GM18498 (cell line): ENCODE measurements at regions not wholly inside any gene's neighbourhood (a gene's known extent, or its start where the extent isn't known, plus 50 kb on each side); places are given as distances from the start of the nearest gene placed in this dataset.

ENCODE experiments used
- ATAC-seq: cut with Tn5 transposase; IDR thresholded peaks from one replicate; pipeline ENCODE4 v1.9.1; 2021; ENCODE audit warnings: mild to moderate bottlenecking, moderate library complexity; ENCODE audit not compliant: unreplicated experiment

- ATAC-seq, result no peak
These were observed 1340.9 kb downstream of the TBC1D22A start for GRCh38 chr22:48103126-48103875.

- ATAC-seq, result no peak
These were observed 1340.1 kb downstream of the TBC1D22A start for GRCh38 chr22:48102581-48102980.

- no peak for ATAC-seq
These were observed 1339.3 kb downstream of the TBC1D22A start for GRCh38 chr22:48101704-48102103.

DNA sequence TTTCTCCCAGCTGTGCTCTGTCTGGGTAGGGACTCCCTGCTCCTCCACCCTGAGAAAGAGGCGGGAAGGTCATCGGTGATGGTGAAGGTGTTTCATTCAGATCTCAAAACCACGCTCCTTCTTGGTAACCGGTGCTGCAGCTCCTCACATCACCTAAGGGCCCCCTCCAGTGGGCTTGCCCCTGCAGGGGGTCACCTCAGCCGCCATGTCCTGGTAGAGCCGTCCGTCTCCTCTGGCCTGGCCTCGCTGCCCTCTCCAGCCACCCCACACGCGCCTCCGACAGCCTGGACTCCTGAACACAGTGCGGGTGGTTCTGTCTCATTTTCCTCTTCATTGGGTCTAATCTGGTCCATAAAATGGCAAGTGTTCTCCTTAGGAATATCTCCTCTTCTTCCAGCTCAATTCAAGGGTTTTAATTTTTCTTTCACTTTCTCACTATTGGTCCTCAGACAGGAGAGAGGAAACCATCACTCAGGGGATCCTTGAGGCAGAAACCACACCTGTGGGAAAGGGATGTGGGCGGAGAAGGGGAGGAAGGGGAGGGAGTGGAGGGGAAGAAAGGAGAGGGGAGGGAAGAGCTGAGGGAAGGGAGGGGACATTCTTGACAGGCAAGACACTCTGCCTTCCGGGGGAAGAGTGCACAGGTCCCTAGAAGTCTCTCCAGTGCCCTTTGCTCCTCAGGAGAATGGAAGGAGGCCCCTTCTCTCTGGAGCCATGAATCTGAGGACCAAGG lies 1338.4 kb downstream of the TBC1D22A start:
- no peak for ATAC-seq

- ATAC-seq, result no peak
These were observed 1337.2 kb downstream of the TBC1D22A start for GRCh38 chr22:48099671-48100070.

DNA sequence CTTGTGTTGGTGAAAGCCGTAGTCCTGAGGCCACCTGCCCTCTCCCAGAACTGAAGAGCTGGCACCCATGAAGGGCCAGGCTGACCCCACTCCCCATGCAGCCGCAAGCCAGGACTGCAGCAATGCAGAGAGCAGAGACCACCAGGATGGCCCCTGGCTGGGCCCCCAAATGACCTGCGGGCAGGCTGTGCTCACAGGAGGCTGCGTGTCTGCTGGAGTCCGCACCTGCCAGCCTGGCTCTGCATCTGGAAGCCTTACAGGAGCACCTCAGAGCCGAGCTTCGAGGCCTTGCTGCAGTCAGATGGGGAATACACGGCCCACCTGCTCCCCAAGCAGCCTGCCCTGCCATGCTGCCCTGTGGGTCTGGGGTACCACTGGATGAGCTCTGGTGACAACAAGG lies 1336.8 kb downstream of the TBC1D22A start:
- ATAC-seq, result no peak

GRCh38 chr22:48098921-48099245 lies 1336.4 kb downstream of the TBC1D22A start:
- peak; percentile 16 for ATAC-seq

DNA sequence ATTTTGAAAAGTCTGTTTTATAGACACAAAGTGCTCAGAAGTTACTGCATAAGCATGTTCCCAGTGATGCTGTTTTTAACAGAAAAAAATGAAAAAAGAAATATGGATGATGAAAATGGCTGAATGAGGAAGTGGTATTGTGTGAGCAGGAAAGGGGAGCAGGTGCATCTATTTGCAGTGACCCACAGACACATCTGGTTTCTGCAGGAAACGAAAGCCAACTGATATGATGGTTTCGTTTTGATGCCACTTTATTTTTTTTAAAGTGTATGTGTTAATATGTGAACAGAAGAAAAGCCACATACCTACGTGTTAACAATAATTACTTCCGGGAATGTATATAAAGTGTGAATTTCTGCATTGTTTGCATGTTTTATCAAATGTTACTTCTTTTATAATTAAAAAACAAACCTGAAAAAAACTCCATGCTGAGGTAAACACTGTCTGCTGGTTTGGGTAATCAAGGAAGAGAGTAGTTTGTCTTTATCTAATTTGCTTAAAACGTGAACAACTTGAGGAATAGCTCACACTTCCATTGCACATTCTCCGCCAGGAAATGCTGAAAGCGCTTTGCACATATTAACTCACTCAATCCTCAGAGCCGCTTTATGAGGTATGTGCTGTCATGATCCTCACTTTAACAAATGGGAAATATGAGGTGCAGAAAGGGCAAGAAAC lies 1335.9 kb downstream of the TBC1D22A start:
- peak; percentile 80 for ATAC-seq

GRCh38 chr22:48097723-48098122 lies 1335.3 kb downstream of the TBC1D22A start:
- ATAC-seq, result peak; percentile 26

DNA sequence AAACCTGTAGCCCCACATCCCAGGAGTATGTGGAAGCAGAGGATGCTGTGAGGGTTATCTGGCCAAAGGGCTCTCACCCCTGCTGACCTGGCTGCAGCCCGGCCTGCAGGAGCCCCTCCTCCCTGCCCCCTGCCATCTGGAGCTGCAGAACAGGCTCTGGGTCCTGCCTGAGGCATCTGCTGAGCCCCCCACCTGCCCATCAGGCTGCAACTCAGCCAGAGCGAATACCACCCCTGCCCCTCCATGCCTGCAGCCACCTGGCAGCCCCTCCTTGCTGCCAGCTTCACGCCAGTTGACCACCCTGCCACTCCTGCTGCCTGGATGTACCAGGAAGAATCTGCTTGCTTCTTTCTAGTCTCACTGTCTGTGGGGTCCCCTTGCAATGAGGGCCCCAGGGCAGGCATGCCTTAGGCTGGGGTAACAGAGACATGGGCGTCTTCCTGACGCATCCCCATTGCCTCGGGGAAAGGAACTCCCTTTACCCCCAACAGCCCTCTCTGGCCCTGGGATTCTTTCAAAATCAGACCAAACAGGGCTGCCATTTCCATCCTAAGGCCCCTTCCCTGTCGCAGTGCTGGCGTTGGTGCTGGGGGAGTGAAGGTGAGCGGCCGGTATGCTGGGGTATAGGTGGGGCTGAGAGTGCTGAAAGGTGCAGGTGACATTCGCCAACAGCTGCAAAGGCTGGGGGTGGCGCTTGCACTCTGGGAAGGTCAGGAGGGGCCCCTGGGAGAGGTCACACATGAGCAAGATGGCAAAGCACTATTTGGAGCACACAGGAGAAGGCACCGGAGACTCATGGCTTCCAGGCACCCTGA lies 1334.6 kb downstream of the TBC1D22A start:
- ATAC-seq, result no peak

DNA sequence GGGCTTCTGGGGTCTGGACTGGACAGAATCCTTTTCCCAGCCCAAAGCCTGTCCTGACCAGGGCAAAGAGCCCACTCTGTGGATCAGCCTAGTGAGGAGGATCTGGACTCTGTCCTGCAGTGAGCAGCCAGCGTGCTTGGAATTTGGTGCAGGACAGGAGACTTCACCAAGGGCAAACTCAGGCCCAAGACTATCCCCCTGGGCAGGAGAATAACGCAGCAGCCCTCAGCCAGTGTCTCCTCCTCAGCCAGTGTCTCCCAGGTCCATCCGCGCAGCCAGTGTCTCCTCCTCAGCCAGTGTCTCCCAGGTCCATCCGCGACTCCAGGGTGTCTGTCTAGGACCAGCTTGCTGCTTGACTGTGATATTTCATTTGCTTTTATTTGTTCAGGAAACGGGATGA lies 1334.0 kb downstream of the TBC1D22A start:
- ATAC-seq, result no peak

- no peak for ATAC-seq
These were observed 1331.5 kb downstream of the TBC1D22A start for GRCh38 chr22:48093981-48094380.

DNA sequence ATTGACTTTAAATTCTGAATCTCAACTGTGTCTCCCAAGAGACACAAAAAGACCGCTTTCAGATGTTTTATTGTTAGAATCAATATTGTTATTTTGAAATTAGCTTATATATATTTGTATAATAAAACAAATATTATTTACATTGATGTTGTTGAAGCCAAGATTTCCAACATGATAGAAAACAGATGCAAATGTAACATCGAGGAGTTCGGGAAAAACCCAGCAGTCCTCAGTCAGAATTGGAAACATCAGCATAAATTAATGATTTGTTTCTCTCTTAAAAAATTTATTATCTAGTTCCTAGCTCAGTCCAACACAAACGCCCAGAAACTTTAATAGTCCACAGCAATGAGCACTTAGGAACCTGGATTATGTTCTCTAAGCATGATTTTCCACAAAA lies 1330.4 kb downstream of the TBC1D22A start:
- no peak for ATAC-seq

GRCh38 chr22:48091656-48092223 lies 1329.3 kb downstream of the TBC1D22A start:
- ATAC-seq, result no peak

GRCh38 chr22:48091060-48091650 lies 1328.7 kb downstream of the TBC1D22A start:
- no peak for ATAC-seq

DNA sequence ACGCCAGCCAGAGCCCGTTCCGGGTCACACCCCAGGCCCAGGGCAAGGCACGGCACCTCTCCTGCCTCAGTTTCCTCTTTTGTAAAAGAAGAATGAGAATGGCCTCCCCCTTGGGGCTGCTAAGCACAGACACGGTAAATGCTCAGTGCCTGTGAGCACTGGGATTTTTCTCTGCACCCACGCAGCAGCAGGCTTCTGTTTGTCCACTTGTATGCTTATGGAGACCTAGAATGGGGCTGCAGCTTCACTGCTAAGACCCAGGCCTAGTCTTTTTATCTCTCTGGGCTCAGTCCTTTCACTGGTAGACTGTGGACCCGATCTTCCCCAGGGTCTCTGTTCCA lies 1327.9 kb downstream of the TBC1D22A start:
- no peak for ATAC-seq

- ATAC-seq, result no peak
These were observed 1327.3 kb downstream of the TBC1D22A start for GRCh38 chr22:48089601-48090331.

- ATAC-seq, result no peak
These were observed 1326.6 kb downstream of the TBC1D22A start for GRCh38 chr22:48088926-48089536.

- ATAC-seq, result no peak
These were observed 1325.8 kb downstream of the TBC1D22A start for GRCh38 chr22:48088251-48088650.
